Uterus (tissue), 2 donors: ENCODE measurements at regions not wholly inside any gene's neighbourhood (a gene's known extent, or its start where the extent isn't known, plus 50 kb on each side); places are given as distances from the start of the nearest gene placed in this dataset.

Experiments used
- POLR2A ChIP-seq, 2 donors: fragments of 450-650 bp; IDR thresholded peaks; one replicate each; pipeline ENCODE4 v1.6.1; 2016; ENCODE audit warnings: antibody characterized with exemption in 2 of 2, mild to moderate bottlenecking in 1 of 2, moderate library complexity in 1 of 2
- TF ChIP-seq, protein P1 (sequence below), 4 experiments: fragments of 200-600 bp in 2 of 4; fragments of 450-650 bp in 2 of 4; sonication (generic) in 2 of 4; IDR thresholded peaks; one replicate each; pipeline ENCODE4 v1.5.1; 2016 to 2019; ENCODE audit warnings: antibody characterized with exemption in 4 of 4, mild to moderate bottlenecking in 2 of 4, moderate library complexity in 1 of 4

- TF ChIP-seq, protein P1, sequence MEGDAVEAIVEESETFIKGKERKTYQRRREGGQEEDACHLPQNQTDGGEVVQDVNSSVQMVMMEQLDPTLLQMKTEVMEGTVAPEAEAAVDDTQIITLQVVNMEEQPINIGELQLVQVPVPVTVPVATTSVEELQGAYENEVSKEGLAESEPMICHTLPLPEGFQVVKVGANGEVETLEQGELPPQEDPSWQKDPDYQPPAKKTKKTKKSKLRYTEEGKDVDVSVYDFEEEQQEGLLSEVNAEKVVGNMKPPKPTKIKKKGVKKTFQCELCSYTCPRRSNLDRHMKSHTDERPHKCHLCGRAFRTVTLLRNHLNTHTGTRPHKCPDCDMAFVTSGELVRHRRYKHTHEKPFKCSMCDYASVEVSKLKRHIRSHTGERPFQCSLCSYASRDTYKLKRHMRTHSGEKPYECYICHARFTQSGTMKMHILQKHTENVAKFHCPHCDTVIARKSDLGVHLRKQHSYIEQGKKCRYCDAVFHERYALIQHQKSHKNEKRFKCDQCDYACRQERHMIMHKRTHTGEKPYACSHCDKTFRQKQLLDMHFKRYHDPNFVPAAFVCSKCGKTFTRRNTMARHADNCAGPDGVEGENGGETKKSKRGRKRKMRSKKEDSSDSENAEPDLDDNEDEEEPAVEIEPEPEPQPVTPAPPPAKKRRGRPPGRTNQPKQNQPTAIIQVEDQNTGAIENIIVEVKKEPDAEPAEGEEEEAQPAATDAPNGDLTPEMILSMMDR (IDR thresholded peaks at IDR 0.05): no peak
- no peak for TF ChIP-seq POLR2A (IDR thresholded peaks at IDR 0.05)
Observed at GRCh38 chr1:30060738-30061137, 662.6 kb downstream of the MATN1 start.
